ENCODE measurements at regions not wholly inside any gene's neighbourhood (a gene's known extent, or its start where the extent isn't known, plus 50 kb on each side); places are given as distances from the start of the nearest gene placed in this dataset.

GRCh38 chr11:103703954-103704353 lies 332.5 kb upstream of the DDI1 start:
- H3K4me1 ChIP-seq (ENCODE audit: control insufficient read depth in 5 of 5, insufficient read depth in 5 of 5, low read length in 5 of 5): peaks cover 2 to 17% (median 10%) of the 10 kb centered on the region in 5 donors
- no peak overlapping the region for H3K9ac ChIP-seq (ENCODE audit: low read length in 5 of 5)
- no peak overlapping the region for H3K27ac ChIP-seq (ENCODE audit: low read depth, low read length)
- no peak overlapping the region for H3K4me3 ChIP-seq (ENCODE audit: low read depth in 1 of 5, low read length in 5 of 5)
- H3K27me3 ChIP-seq (ENCODE audit: control insufficient read depth in 5 of 5, insufficient read depth in 4 of 5, low read length in 5 of 5): no peaks in the 10 kb centered on the region
- H3K36me3 ChIP-seq (ENCODE audit: control insufficient read depth in 5 of 5, insufficient read depth in 5 of 5, low read length in 5 of 5): no peaks in the 10 kb centered on the region
- H3K9me3 ChIP-seq (ENCODE audit: control insufficient read depth in 5 of 5, low read length in 5 of 5): no peaks in the 10 kb centered on the region

GRCh38 chr11:103705642-103706041 lies 330.8 kb upstream of the DDI1 start:
- Histone ChIP-seq H3K36me3 (ENCODE audit: control insufficient read depth in 5 of 5, insufficient read depth in 5 of 5, low read length in 5 of 5) (no peaks in the 10 kb centered on the region), H3K9ac (ENCODE audit: low read length in 5 of 5) (no peak overlapping the region), H3K4me1 (ENCODE audit: control insufficient read depth in 5 of 5, insufficient read depth in 5 of 5, low read length in 5 of 5) (peaks cover 0 to 10% (median 7%) of the 10 kb centered on the region in 5 donors), H3K4me3 (ENCODE audit: low read depth in 1 of 5, low read length in 5 of 5) (no peak overlapping the region), H3K27me3 (ENCODE audit: control insufficient read depth in 5 of 5, insufficient read depth in 4 of 5, low read length in 5 of 5) (no peaks in the 10 kb centered on the region), H3K9me3 (ENCODE audit: control insufficient read depth in 5 of 5, low read length in 5 of 5) (no peaks in the 10 kb centered on the region), H3K27ac (ENCODE audit: low read depth, low read length) (no peak overlapping the region)

GRCh38 chr11:103709371-103709770 lies 327.1 kb upstream of the DDI1 start:
- H3K27me3 ChIP-seq (ENCODE audit: control insufficient read depth in 5 of 5, insufficient read depth in 4 of 5, low read length in 5 of 5): no peaks in the 10 kb centered on the region
- H3K9me3 ChIP-seq (ENCODE audit: control insufficient read depth in 5 of 5, low read length in 5 of 5): no peaks in the 10 kb centered on the region
- H3K36me3 ChIP-seq (ENCODE audit: control insufficient read depth in 5 of 5, insufficient read depth in 5 of 5, low read length in 5 of 5): no peaks in the 10 kb centered on the region
- no peak overlapping the region for H3K9ac ChIP-seq (ENCODE audit: low read length in 5 of 5)
- no peak overlapping the region for H3K27ac ChIP-seq (ENCODE audit: low read depth, low read length)
- H3K4me3 ChIP-seq (ENCODE audit: low read depth in 1 of 5, low read length in 5 of 5): no peak overlapping the region
- H3K4me1 ChIP-seq (ENCODE audit: control insufficient read depth in 5 of 5, insufficient read depth in 5 of 5, low read length in 5 of 5): no peaks in the 10 kb centered on the region

- no peak overlapping the region for H3K9ac ChIP-seq (ENCODE audit: low read length in 5 of 5)
- no peak overlapping the region for H3K4me3 ChIP-seq (ENCODE audit: low read depth in 1 of 5, low read length in 5 of 5)
- no peaks in the 10 kb centered on the region for H3K27me3 ChIP-seq (ENCODE audit: control insufficient read depth in 5 of 5, insufficient read depth in 4 of 5, low read length in 5 of 5)
- H3K36me3 ChIP-seq (ENCODE audit: control insufficient read depth in 5 of 5, insufficient read depth in 5 of 5, low read length in 5 of 5): no peaks in the 10 kb centered on the region
- no peaks in the 10 kb centered on the region for H3K4me1 ChIP-seq (ENCODE audit: control insufficient read depth in 5 of 5, insufficient read depth in 5 of 5, low read length in 5 of 5)
- H3K27ac ChIP-seq (ENCODE audit: low read depth, low read length): no peak overlapping the region
- no peaks in the 10 kb centered on the region for H3K9me3 ChIP-seq (ENCODE audit: control insufficient read depth in 5 of 5, low read length in 5 of 5)
Measured at GRCh38 chr11:103714246-103714645, 322.2 kb upstream of the DDI1 start.

- no peaks in the 10 kb centered on the region for H3K4me1 ChIP-seq (ENCODE audit: control insufficient read depth in 5 of 5, insufficient read depth in 5 of 5, low read length in 5 of 5)
- H3K27ac ChIP-seq (ENCODE audit: low read depth, low read length): no peak overlapping the region
- H3K4me3 ChIP-seq (ENCODE audit: low read depth in 1 of 5, low read length in 5 of 5): no peak overlapping the region
- H3K36me3 ChIP-seq (ENCODE audit: control insufficient read depth in 5 of 5, insufficient read depth in 5 of 5, low read length in 5 of 5): no peaks in the 10 kb centered on the region
- H3K27me3 ChIP-seq (ENCODE audit: control insufficient read depth in 5 of 5, insufficient read depth in 4 of 5, low read length in 5 of 5): no peaks in the 10 kb centered on the region
- no peak overlapping the region for H3K9ac ChIP-seq (ENCODE audit: low read length in 5 of 5)
- H3K9me3 ChIP-seq (ENCODE audit: control insufficient read depth in 5 of 5, low read length in 5 of 5): no peaks in the 10 kb centered on the region
Measured at GRCh38 chr11:103716363-103716762, 320.1 kb upstream of the DDI1 start.

- Histone ChIP-seq H3K9ac (ENCODE audit: low read length in 5 of 5) (no peak overlapping the region), H3K9me3 (ENCODE audit: control insufficient read depth in 5 of 5, low read length in 5 of 5) (peaks cover 0 to 6% (median 0%) of the 10 kb centered on the region in 5 donors), H3K4me3 (ENCODE audit: low read depth in 1 of 5, low read length in 5 of 5) (no peak overlapping the region), H3K27me3 (ENCODE audit: control insufficient read depth in 5 of 5, insufficient read depth in 4 of 5, low read length in 5 of 5) (no peaks in the 10 kb centered on the region), H3K4me1 (ENCODE audit: control insufficient read depth in 5 of 5, insufficient read depth in 5 of 5, low read length in 5 of 5) (no peaks in the 10 kb centered on the region), H3K27ac (ENCODE audit: low read depth, low read length) (no peak overlapping the region), H3K36me3 (ENCODE audit: control insufficient read depth in 5 of 5, insufficient read depth in 5 of 5, low read length in 5 of 5) (no peaks in the 10 kb centered on the region)
Measured at GRCh38 chr11:103727262-103727661, 309.2 kb upstream of the DDI1 start.

GRCh38 chr11:103729617-103730016 lies 306.8 kb upstream of the DDI1 start:
- H3K4me3 ChIP-seq (ENCODE audit: low read depth in 1 of 5, low read length in 5 of 5): no peak overlapping the region

GRCh38 chr11:103730131-103730940 lies 306.1 kb upstream of the DDI1 start:
- Histone ChIP-seq H3K27ac (ENCODE audit: low read depth, low read length) (no peak overlapping the region), H3K9me3 (ENCODE audit: control insufficient read depth in 5 of 5, low read length in 5 of 5) (peaks cover 0 to 2% (median 0%) of the 10 kb centered on the region in 5 donors), H3K9ac (ENCODE audit: low read length in 5 of 5) (no peak overlapping the region), H3K4me1 (ENCODE audit: control insufficient read depth in 5 of 5, insufficient read depth in 5 of 5, low read length in 5 of 5) (no peaks in the 10 kb centered on the region), H3K4me3 (ENCODE audit: low read depth in 1 of 5, low read length in 5 of 5) (no peak overlapping the region), H3K27me3 (ENCODE audit: control insufficient read depth in 5 of 5, insufficient read depth in 4 of 5, low read length in 5 of 5) (no peaks in the 10 kb centered on the region), H3K36me3 (ENCODE audit: control insufficient read depth in 5 of 5, insufficient read depth in 5 of 5, low read length in 5 of 5) (no peaks in the 10 kb centered on the region)

More at GRCh38 chr11:103729617-103730016, 306.8 kb upstream of the DDI1 start:
- no peaks in the 10 kb centered on the region for H3K27me3 ChIP-seq (ENCODE audit: control insufficient read depth in 5 of 5, insufficient read depth in 4 of 5, low read length in 5 of 5)
- no peaks in the 10 kb centered on the region for H3K36me3 ChIP-seq (ENCODE audit: control insufficient read depth in 5 of 5, insufficient read depth in 5 of 5, low read length in 5 of 5)
- H3K27ac ChIP-seq (ENCODE audit: low read depth, low read length): no peak overlapping the region
- peaks cover 0 to 3% (median 0%) of the 10 kb centered on the region in 5 donors for H3K9me3 ChIP-seq (ENCODE audit: control insufficient read depth in 5 of 5, low read length in 5 of 5)
- no peaks in the 10 kb centered on the region for H3K4me1 ChIP-seq (ENCODE audit: control insufficient read depth in 5 of 5, insufficient read depth in 5 of 5, low read length in 5 of 5)
- H3K9ac ChIP-seq (ENCODE audit: low read length in 5 of 5): no peak overlapping the region

- H3K27ac ChIP-seq (ENCODE audit: low read depth, low read length): no peak overlapping the region
- H3K9me3 ChIP-seq (ENCODE audit: control insufficient read depth in 5 of 5, low read length in 5 of 5): no peaks in the 10 kb centered on the region
- H3K4me3 ChIP-seq (ENCODE audit: low read depth in 1 of 5, low read length in 5 of 5): no peak overlapping the region
- no peaks in the 10 kb centered on the region for H3K4me1 ChIP-seq (ENCODE audit: control insufficient read depth in 5 of 5, insufficient read depth in 5 of 5, low read length in 5 of 5)
- H3K36me3 ChIP-seq (ENCODE audit: control insufficient read depth in 5 of 5, insufficient read depth in 5 of 5, low read length in 5 of 5): no peaks in the 10 kb centered on the region
- no peak overlapping the region for H3K9ac ChIP-seq (ENCODE audit: low read length in 5 of 5)
- H3K27me3 ChIP-seq (ENCODE audit: control insufficient read depth in 5 of 5, insufficient read depth in 4 of 5, low read length in 5 of 5): no peaks in the 10 kb centered on the region
Measured at GRCh38 chr11:103731670-103732069, 304.8 kb upstream of the DDI1 start.

GRCh38 chr11:103733889-103734288 lies 302.6 kb upstream of the DDI1 start:
- peaks cover 0 to 6% (median 0%) of the 10 kb centered on the region in 5 donors for H3K4me1 ChIP-seq (ENCODE audit: control insufficient read depth in 5 of 5, insufficient read depth in 5 of 5, low read length in 5 of 5)
- no peaks in the 10 kb centered on the region for H3K9me3 ChIP-seq (ENCODE audit: control insufficient read depth in 5 of 5, low read length in 5 of 5)
- H3K4me3 ChIP-seq (ENCODE audit: low read depth in 1 of 5, low read length in 5 of 5): no peak overlapping the region
- no peaks in the 10 kb centered on the region for H3K27me3 ChIP-seq (ENCODE audit: control insufficient read depth in 5 of 5, insufficient read depth in 4 of 5, low read length in 5 of 5)
- H3K36me3 ChIP-seq (ENCODE audit: control insufficient read depth in 5 of 5, insufficient read depth in 5 of 5, low read length in 5 of 5): no peaks in the 10 kb centered on the region
- H3K9ac ChIP-seq (ENCODE audit: low read length in 5 of 5): no peak overlapping the region
- no peak overlapping the region for H3K27ac ChIP-seq (ENCODE audit: low read depth, low read length)

Data from subcutaneous abdominal adipose tissue (tissue), 5 donors.